ENCODE measurements at regions not wholly inside any gene's neighbourhood (a gene's known extent, or its start where the extent isn't known, plus 50 kb on each side); places are given as distances from the start of the nearest gene placed in this dataset.

DNA sequence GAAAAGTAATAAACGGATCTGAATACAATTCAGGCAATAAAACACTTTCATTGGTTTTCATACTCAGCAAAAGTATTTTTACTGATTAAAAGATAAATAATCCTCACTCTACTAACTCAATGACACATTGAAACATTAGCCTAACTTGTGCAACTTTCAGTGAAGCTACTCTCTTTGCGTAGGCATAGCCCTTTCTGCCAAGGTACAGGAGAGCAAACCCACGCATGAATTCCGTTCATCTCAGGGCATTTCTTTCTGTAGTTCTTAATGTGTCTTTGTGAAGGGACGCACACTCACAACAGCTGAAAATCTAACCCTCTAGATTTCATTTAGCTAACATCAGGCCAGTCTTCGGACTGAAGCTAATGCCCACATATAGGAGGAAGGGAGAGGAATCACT, 66.4 kb upstream of the TLE1 start (continued):
- TF ChIP-seq, protein P1, sequence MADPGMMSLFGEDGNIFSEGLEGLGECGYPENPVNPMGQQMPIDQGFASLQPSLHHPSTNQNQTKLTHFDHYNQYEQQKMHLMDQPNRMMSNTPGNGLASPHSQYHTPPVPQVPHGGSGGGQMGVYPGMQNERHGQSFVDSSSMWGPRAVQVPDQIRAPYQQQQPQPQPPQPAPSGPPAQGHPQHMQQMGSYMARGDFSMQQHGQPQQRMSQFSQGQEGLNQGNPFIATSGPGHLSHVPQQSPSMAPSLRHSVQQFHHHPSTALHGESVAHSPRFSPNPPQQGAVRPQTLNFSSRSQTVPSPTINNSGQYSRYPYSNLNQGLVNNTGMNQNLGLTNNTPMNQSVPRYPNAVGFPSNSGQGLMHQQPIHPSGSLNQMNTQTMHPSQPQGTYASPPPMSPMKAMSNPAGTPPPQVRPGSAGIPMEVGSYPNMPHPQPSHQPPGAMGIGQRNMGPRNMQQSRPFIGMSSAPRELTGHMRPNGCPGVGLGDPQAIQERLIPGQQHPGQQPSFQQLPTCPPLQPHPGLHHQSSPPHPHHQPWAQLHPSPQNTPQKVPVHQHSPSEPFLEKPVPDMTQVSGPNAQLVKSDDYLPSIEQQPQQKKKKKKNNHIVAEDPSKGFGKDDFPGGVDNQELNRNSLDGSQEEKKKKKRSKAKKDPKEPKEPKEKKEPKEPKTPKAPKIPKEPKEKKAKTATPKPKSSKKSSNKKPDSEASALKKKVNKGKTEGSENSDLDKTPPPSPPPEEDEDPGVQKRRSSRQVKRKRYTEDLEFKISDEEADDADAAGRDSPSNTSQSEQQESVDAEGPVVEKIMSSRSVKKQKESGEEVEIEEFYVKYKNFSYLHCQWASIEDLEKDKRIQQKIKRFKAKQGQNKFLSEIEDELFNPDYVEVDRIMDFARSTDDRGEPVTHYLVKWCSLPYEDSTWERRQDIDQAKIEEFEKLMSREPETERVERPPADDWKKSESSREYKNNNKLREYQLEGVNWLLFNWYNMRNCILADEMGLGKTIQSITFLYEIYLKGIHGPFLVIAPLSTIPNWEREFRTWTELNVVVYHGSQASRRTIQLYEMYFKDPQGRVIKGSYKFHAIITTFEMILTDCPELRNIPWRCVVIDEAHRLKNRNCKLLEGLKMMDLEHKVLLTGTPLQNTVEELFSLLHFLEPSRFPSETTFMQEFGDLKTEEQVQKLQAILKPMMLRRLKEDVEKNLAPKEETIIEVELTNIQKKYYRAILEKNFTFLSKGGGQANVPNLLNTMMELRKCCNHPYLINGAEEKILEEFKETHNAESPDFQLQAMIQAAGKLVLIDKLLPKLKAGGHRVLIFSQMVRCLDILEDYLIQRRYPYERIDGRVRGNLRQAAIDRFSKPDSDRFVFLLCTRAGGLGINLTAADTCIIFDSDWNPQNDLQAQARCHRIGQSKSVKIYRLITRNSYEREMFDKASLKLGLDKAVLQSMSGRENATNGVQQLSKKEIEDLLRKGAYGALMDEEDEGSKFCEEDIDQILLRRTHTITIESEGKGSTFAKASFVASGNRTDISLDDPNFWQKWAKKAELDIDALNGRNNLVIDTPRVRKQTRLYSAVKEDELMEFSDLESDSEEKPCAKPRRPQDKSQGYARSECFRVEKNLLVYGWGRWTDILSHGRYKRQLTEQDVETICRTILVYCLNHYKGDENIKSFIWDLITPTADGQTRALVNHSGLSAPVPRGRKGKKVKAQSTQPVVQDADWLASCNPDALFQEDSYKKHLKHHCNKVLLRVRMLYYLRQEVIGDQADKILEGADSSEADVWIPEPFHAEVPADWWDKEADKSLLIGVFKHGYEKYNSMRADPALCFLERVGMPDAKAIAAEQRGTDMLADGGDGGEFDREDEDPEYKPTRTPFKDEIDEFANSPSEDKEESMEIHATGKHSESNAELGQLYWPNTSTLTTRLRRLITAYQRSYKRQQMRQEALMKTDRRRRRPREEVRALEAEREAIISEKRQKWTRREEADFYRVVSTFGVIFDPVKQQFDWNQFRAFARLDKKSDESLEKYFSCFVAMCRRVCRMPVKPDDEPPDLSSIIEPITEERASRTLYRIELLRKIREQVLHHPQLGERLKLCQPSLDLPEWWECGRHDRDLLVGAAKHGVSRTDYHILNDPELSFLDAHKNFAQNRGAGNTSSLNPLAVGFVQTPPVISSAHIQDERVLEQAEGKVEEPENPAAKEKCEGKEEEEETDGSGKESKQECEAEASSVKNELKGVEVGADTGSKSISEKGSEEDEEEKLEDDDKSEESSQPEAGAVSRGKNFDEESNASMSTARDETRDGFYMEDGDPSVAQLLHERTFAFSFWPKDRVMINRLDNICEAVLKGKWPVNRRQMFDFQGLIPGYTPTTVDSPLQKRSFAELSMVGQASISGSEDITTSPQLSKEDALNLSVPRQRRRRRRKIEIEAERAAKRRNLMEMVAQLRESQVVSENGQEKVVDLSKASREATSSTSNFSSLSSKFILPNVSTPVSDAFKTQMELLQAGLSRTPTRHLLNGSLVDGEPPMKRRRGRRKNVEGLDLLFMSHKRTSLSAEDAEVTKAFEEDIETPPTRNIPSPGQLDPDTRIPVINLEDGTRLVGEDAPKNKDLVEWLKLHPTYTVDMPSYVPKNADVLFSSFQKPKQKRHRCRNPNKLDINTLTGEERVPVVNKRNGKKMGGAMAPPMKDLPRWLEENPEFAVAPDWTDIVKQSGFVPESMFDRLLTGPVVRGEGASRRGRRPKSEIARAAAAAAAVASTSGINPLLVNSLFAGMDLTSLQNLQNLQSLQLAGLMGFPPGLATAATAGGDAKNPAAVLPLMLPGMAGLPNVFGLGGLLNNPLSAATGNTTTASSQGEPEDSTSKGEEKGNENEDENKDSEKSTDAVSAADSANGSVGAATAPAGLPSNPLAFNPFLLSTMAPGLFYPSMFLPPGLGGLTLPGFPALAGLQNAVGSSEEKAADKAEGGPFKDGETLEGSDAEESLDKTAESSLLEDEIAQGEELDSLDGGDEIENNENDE (IDR thresholded peaks at IDR 0.05; ENCODE audit: low read depth, low read length) = no peak
- TF ChIP-seq ELF4 (CRISPR knock-in tag; IDR thresholded peaks at IDR 0.05) (no peak), TBP (optimal IDR thresholded peaks at IDR 0.05; ENCODE audit: low read depth, low read length) (no peak), TAF1 (IDR thresholded peaks at IDR 0.05; ENCODE audit: control insufficient read depth, extremely low read depth, insufficient read depth, low read length, severe bottlenecking) (no peak), ZNF197 (CRISPR knock-in tag; IDR thresholded peaks at IDR 0.05; ENCODE audit: low read depth) (no peak), TCF3 (CRISPR knock-in tag; IDR thresholded peaks at IDR 0.05) (no peak), ELF1 (tag; IDR thresholded peaks at IDR 0.05) (no peak), NBN (IDR thresholded peaks at IDR 0.05; ENCODE audit: low read depth) (no peak), CCAR2 (IDR thresholded peaks at IDR 0.05; ENCODE audit: low read depth, low read length) (no peak), SP1 (CRISPR knock-in tag; IDR thresholded peaks at IDR 0.05) (no peak), RBM22 (IDR thresholded peaks at IDR 0.05; ENCODE audit: low read depth, low read length, poor library complexity, severe bottlenecking) (no peak), RBFOX2 (IDR thresholded peaks at IDR 0.05; ENCODE audit: low read depth, low read length) (no peak)
- TF ChIP-seq, protein P2, sequence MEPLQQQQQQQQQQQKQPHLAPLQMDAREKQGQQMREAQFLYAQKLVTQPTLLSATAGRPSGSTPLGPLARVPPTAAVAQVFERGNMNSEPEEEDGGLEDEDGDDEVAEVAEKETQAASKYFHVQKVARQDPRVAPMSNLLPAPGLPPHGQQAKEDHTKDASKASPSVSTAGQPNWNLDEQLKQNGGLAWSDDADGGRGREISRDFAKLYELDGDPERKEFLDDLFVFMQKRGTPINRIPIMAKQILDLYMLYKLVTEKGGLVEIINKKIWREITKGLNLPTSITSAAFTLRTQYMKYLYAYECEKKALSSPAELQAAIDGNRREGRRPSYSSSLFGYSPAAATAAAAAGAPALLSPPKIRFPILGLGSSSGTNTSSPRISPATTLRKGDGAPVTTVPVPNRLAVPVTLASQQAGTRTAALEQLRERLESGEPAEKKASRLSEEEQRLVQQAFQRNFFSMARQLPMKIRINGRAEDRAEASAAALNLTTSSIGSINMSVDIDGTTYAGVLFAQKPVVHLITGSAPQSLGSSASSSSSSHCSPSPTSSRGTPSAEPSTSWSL (CRISPR knock-in tag; IDR thresholded peaks at IDR 0.05; ENCODE audit: borderline replicate concordance) = no peak

Measured in K562 (cell line).